GM10266 (cell line): ENCODE measurements at regions not wholly inside any gene's neighbourhood (a gene's known extent, or its start where the extent isn't known, plus 50 kb on each side); places are given as distances from the start of the nearest gene placed in this dataset.

ENCODE experiments used
- DNase-seq: peaks from one replicate; pipeline ENCODE4 v3.0.0; 2012; ENCODE audit errors: extremely low spot score
- CTCF ChIP-seq: IDR thresholded peaks from 2 replicates; pipeline ENCODE4 v1.5.1; 2012; ENCODE audit warnings: mild to moderate bottlenecking, low read depth; ENCODE audit not compliant: control insufficient read depth, insufficient read depth; ENCODE audit errors: missing control alignments

- DNase-seq = peak; percentile 18
- TF ChIP-seq CTCF = peak; percentile 34
Measured at GRCh38 chr2:133884739-133885381, 316.6 kb upstream of the NCKAP5 start.

- no peak for DNase-seq
- TF ChIP-seq CTCF = no peak
Measured at GRCh38 chr2:133885847-133886246, 317.6 kb upstream of the NCKAP5 start.

DNA sequence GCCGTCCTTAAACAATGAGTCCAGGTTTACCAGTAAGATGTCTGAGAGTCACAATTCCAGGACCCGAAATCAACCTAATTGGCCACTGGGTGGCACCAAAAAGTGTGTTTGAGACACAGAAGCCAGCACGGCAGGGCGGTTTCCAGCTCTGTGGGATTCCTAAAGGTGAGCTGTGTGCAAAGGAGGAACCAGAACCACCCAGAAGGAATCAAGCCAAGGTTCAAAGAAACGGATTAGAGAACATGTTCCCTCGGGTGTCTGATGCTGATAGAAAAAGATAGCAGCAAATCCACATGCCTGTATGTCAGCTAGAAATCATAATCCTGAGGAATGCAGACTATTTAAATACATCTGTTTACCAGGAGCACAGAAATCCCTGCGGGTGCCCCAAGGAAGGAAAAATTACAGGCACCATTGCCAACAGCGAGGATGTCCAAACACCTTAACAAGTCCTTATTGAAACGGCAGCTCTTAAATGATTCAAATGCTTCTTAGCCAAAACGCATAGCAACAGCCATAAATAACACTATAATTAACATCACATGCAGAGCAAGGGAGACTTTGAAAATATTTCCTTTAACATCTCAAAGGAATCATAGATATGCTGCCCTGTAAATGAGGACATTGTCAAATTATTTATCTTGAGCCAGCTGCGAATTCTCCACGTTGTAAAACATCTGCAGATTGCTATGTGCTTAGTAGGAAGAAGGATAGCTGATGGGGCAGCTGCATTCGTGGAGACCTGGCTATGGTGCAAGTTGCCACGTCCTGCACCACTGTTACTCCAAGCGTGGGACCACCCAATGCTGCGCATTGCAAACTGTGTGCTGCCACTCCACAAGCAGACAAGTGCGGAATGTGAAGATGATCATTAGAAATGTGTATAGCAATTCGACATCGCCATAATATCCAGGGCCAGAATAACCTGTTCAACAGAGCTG, 318.7 kb upstream of the NCKAP5 start:
- peak; percentile 63 for DNase-seq
- TF ChIP-seq CTCF = peak; percentile 73

DNA sequence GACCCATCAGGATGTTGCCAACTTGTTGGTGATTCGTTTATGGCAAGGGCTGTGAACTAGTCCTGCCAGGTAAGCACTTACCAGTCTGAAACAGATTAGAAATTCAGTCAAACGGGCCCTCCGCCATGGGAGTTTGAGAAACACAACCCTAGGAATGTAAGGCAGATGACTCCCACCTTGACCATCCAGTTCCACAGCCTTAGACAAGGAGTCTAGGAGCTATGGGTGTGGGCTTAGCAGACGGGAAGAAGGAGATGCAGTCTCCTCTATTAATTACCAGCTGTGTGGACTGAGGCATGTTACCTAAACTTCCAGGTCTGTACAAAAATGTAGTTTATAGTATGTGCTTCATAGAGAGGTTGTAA, 319.4 kb upstream of the NCKAP5 start:
- DNase-seq = no peak
- TF ChIP-seq CTCF = no peak

GRCh38 chr2:133888107-133888506, 319.8 kb upstream of the NCKAP5 start:
- DNase-seq = no peak
- TF ChIP-seq CTCF = no peak

DNA sequence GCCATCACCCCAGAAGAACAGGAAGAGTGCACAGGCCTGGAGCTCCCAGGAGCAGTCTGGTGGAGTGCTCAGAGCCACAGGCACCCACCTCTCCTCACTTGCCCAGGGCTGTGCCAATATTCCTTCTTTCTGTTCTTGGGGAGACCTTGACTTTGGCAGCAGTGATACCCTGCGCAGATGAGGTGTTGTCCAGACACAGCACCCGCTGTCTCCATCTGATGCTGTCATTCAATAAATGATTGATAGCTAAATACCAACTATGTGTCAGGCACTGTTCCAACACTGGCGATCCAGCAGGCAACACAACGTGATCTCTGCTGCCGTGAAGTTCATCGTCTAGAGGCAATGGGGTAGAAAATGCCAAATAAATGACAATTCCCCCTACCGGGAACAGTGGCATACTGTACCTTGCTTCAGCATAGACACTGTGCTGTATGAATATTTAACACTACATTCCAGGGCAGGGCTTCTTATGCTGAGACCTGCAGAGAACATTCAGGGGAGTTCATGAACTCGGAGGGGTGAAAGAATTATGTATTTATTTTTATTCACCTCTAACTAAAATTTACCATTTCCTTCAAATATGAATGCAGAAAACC, 320.5 kb upstream of the NCKAP5 start:
- TF ChIP-seq CTCF = no peak

More for the DNA sequence above, 320.5 kb upstream of the NCKAP5 start:
- no peak for DNase-seq
